HCT116 (cell line): ENCODE measurements at regions not wholly inside any gene's neighbourhood (a gene's known extent, or its start where the extent isn't known, plus 50 kb on each side); places are given as distances from the start of the nearest gene placed in this dataset.

Experiments used
- ATAC-seq: fragments of 200-7000 bp; cut with Tn5 transposase; 2 replicates; pipeline ENCODE4 v1.9.1; 2020; ENCODE audit warnings: mild to moderate bottlenecking, moderate library complexity
- BruUV-seq: library from RNA; stranded (reverse); fragments of 400-500 nt; replicated peaks from 2 replicates; lab custom pipeline; 2021; lab: Mats Ljungman, UMichigan
- CTCF ChIA-PET: fragments of 300-600 bp; sonication (Branson Sonifier 250); formaldehyde crosslinking; loops from one replicate; lab custom pipeline; 2021; ENCODE audit warnings: antibody characterized with exemption; lab: Charles Lee
- POLR2A ChIA-PET: fragments of 300-600, 350-600 bp; sonication (Branson Sonifier 250); formaldehyde crosslinking; loops from one replicate; lab custom pipeline; 2021; ENCODE audit warnings: antibody characterized with exemption; lab: Charles Lee
- RAD21 ChIA-PET, 2 experiments: fragments of 300-600 bp; sonication (Branson Sonifier 250); formaldehyde crosslinking; loops; one replicate each; lab custom pipeline; 2023; ENCODE audit warnings: low total read pairs in 2 of 2; ENCODE audit not compliant: uncharacterized antibody in 2 of 2, unreplicated experiment in 2 of 2, low non-redundant PET in 1 of 2; lab: Charles Lee
- DNase-seq: peaks from one replicate; pipeline ENCODE4 v3.0.0-alpha.2; 2010; ENCODE audit warnings: low read depth, low spot score
- H2AFZ ChIP-seq: fragments of 200-600 bp; shearing (Covaris generic), sonication (generic); 2 replicates; pipeline ENCODE4 v1.6.1; 2017; ENCODE audit warnings: low read depth, mixed run types, mixed read lengths, antibody characterized with exemption, low read length; ENCODE audit not compliant: poor library complexity, severe bottlenecking
- H3K27ac ChIP-seq: 2 replicates; pipeline ENCODE4 v1.5.1; 2012; ENCODE audit warnings: low read depth, low read length
- H3K27me3 ChIP-seq: fragments of 200-600 bp; sonication (generic); 2 replicates; pipeline ENCODE4 v1.6.1; 2016; ENCODE audit warnings: mixed run types, low read length, mixed read lengths; ENCODE audit not compliant: insufficient read depth
- H3K36me3 ChIP-seq, 2 experiments: fragments of 200-500 bp in 1 of 2; fragments of 200-600 bp in 1 of 2; sonication (Bioruptor generic) in 1 of 2; sonication (generic) in 1 of 2; 2 replicates each; pipeline versions ENCODE4 v1.5.1 to v1.6.1; 2014 to 2016; ENCODE audit warnings: low read length in 2 of 2, inconsistent platforms in 1 of 2, mixed read lengths in 1 of 2, mixed run types in 1 of 2; ENCODE audit not compliant: insufficient read depth in 2 of 2, control insufficient read depth in 1 of 2
- H3K4me1 ChIP-seq, 2 experiments: fragments of 200-600 bp in 1 of 2; sonication (generic) in 1 of 2; 2 replicates each; pipeline versions ENCODE4 v1.5.1 to v1.6.1; 2012 to 2017; ENCODE audit warnings: low read length in 2 of 2, inconsistent platforms in 1 of 2, mild to moderate bottlenecking in 1 of 2, mixed read lengths in 1 of 2, mixed run types in 1 of 2, moderate library complexity in 1 of 2; ENCODE audit not compliant: insufficient read depth in 2 of 2, control insufficient read depth in 1 of 2
- H3K4me2 ChIP-seq: fragments of 200-600 bp; sonication (generic); 2 replicates; pipeline ENCODE4 v1.6.1; 2017; ENCODE audit warnings: mixed run types, low read length, mixed read lengths
- H3K4me3 ChIP-seq, 2 experiments: fragments of 200-600 bp in 1 of 2; sonication (generic) in 1 of 2; replicated peaks in 1 of 2; 2 replicates each; pipeline ENCODE4 v1.5.1; 2011 to 2016; ENCODE audit warnings: low read length in 2 of 2, control low read depth in 1 of 2, low read depth in 1 of 2, mild to moderate bottlenecking in 1 of 2, mixed read lengths in 1 of 2, mixed run types in 1 of 2
- H3K79me2 ChIP-seq: fragments of 200-600 bp; sonication (generic); 2 replicates; pipeline ENCODE4 v1.6.1; 2017; ENCODE audit warnings: mild to moderate bottlenecking, mixed run types, low read length, moderate library complexity, mixed read lengths; ENCODE audit not compliant: insufficient read depth
- H3K9ac ChIP-seq: fragments of 200-600 bp; sonication (generic); 2 replicates; pipeline ENCODE4 v1.6.1; 2016; ENCODE audit warnings: low read length, mixed read lengths
- H3K9me2 ChIP-seq: fragments of 200-600 bp; sonication (generic), shearing (Covaris generic); 2 replicates; pipeline ENCODE4 v1.6.1; 2017; ENCODE audit warnings: mixed run types, mild to moderate bottlenecking, moderate library complexity; ENCODE audit not compliant: insufficient read depth
- H3K9me3 ChIP-seq, 2 experiments: fragments of 200-500 bp in 1 of 2; fragments of 200-600 bp in 1 of 2; sonication (Bioruptor generic) in 1 of 2; sonication (generic) in 1 of 2; 2 replicates each; pipeline ENCODE4 v1.6.1; 2014 to 2017; ENCODE audit warnings: low read length in 2 of 2, mixed read lengths in 2 of 2, inconsistent platforms in 1 of 2, low read depth in 1 of 2, mild to moderate bottlenecking in 1 of 2, mixed run types in 1 of 2, moderate library complexity in 1 of 2; ENCODE audit not compliant: control insufficient read depth in 1 of 2, insufficient read depth in 1 of 2
- H4K20me1 ChIP-seq: fragments of 200-600 bp; sonication (generic), shearing (Covaris generic); 2 replicates; pipeline ENCODE4 v1.6.1; 2017; ENCODE audit warnings: mixed run types, mild to moderate bottlenecking, moderate library complexity; ENCODE audit not compliant: insufficient read depth
- ATF3 ChIP-seq: IDR thresholded peaks from 2 replicates; pipeline ENCODE4 v1.6.1; 2012
- CBX3 ChIP-seq: IDR thresholded peaks from 2 replicates; pipeline ENCODE4 v1.6.1; 2012; ENCODE audit warnings: low read depth
- CEBPB ChIP-seq: IDR thresholded peaks from 2 replicates; pipeline ENCODE4 v1.6.1; 2012; ENCODE audit warnings: low read depth
- EGR1 ChIP-seq: IDR thresholded peaks from 2 replicates; pipeline ENCODE4 v1.6.1; 2012; ENCODE audit warnings: low read depth
- ELF1 ChIP-seq: IDR thresholded peaks from 2 replicates; pipeline ENCODE4 v1.6.1; 2012; ENCODE audit warnings: low read depth, borderline replicate concordance
- EZH2 ChIP-seq: fragments of 200-600 bp; sonication (generic); IDR thresholded peaks from 2 replicates; pipeline ENCODE4 v1.6.1; 2017; ENCODE audit warnings: antibody characterized with exemption, mixed run types
- EZH2phosphoT487 ChIP-seq: fragments of 200-600 bp; IDR thresholded peaks from 2 replicates; pipeline ENCODE4 v1.6.1; 2018; ENCODE audit warnings: antibody characterized with exemption, borderline replicate concordance
- FOSL1 ChIP-seq: IDR thresholded peaks from 2 replicates; pipeline ENCODE4 v1.6.1; 2012; ENCODE audit warnings: low read depth
- JUND ChIP-seq: IDR thresholded peaks from 2 replicates; pipeline ENCODE4 v1.6.1; 2012
- MAX ChIP-seq: IDR thresholded peaks from 2 replicates; pipeline ENCODE4 v1.6.1; 2012
- POLR2A ChIP-seq: IDR thresholded peaks from 2 replicates; pipeline ENCODE4 v1.7.0; 2011; ENCODE audit warnings: borderline replicate concordance; ENCODE audit not compliant: insufficient read depth, insufficient read length; ENCODE audit errors: extremely low read depth
- RAD21 ChIP-seq: IDR thresholded peaks from 2 replicates; pipeline ENCODE4 v1.6.1; 2012; ENCODE audit warnings: low read depth, mild to moderate bottlenecking
- REST ChIP-seq: IDR thresholded peaks from 2 replicates; pipeline ENCODE4 v1.6.1; 2012; ENCODE audit warnings: low read depth
- SIN3A ChIP-seq: IDR thresholded peaks from 2 replicates; pipeline ENCODE4 v1.6.1; 2012; ENCODE audit warnings: low read depth
- SP1 ChIP-seq: IDR thresholded peaks from 2 replicates; pipeline ENCODE4 v1.6.1; 2012; ENCODE audit warnings: low read depth
- SRF ChIP-seq: IDR thresholded peaks from 2 replicates; pipeline ENCODE4 v1.6.1; 2012; ENCODE audit warnings: low read depth
- TCF7L2 ChIP-seq: IDR thresholded peaks from 2 replicates; pipeline ENCODE4 v1.7.0; 2011; ENCODE audit warnings: borderline replicate concordance, inconsistent platforms; ENCODE audit not compliant: insufficient read depth, insufficient read length; ENCODE audit errors: extremely low read depth
- YY1 ChIP-seq: IDR thresholded peaks from 2 replicates; pipeline ENCODE4 v1.6.1; 2011; ENCODE audit warnings: low read length, low read depth, moderate library complexity, mild to moderate bottlenecking; ENCODE audit not compliant: insufficient replicate concordance; ENCODE audit errors: extremely low read depth
- ZBTB33 ChIP-seq: IDR thresholded peaks from 2 replicates; pipeline ENCODE4 v1.6.1; 2011; ENCODE audit warnings: mild to moderate bottlenecking, low read length, moderate library complexity; ENCODE audit not compliant: insufficient replicate concordance; ENCODE audit errors: extremely low read depth
- ZFX ChIP-seq: fragments of 450-650 bp; IDR thresholded peaks from 2 replicates; pipeline ENCODE4 v1.6.1; 2017
- intact Hi-C: fragments of 100-400 bp; cut with micrococcal nuclease; formaldehyde crosslinking; loops from 2 replicates; pipeline ENCODE4 v1.10.0; 2022

GRCh38 chr4:45160951-45161350, 434.6 kb upstream of the GNPDA2 start:
- Histone ChIP-seq H3K9me3 (peaks cover 7 to 11% of the 10 kb centered on the region in 2 experiments; a peak in 2 of 4 replicates), H3K4me2 (no peak overlapping the region), H3K9me2 (no peaks in the 10 kb centered on the region), H4K20me1 (no peaks in the 10 kb centered on the region), H3K27ac (no peak overlapping the region), H3K27me3 (no peaks in the 10 kb centered on the region), H3K79me2 (no peaks in the 10 kb centered on the region), H3K4me3 (no peak overlapping the region), H2AFZ (no peak overlapping the region), H3K4me1 (no peaks in the 10 kb centered on the region), H3K36me3 (no peaks in the 10 kb centered on the region), H3K9ac (no peak overlapping the region)
- ChIA-PET POLR2A (no interaction called here), CTCF (no interaction called here), RAD21 (no interaction called here)
- no TSS peak for BruUV-seq
- DNase-seq, result no peak
- TF ChIP-seq ATF3 (no peak), SIN3A (no peak), REST (no peak), CEBPB (no peak), ELF1 (no peak), JUND (no peak), YY1 (no peak), TCF7L2 (no peak), ZBTB33 (no peak), FOSL1 (no peak), CBX3 (no peak), RAD21 (no peak), POLR2A (no peak), EZH2phosphoT487 (no peak), MAX (no peak), EZH2 (no peak), SP1 (no peak), EGR1 (no peak), SRF (no peak), ZFX (no peak)
- intact Hi-C loops, result no loop called here
- ATAC-seq, result no peak
